HFF-Myc (cell line): ENCODE measurements at regions not wholly inside any gene's neighbourhood (a gene's known extent, or its start where the extent isn't known, plus 50 kb on each side); places are given as distances from the start of the nearest gene placed in this dataset.

Experiments
- DNase-seq: peaks from one replicate; pipeline ENCODE4 v3.0.0-alpha.2; 2011; ENCODE audit warnings: low read depth; ENCODE audit errors: extremely low read depth
- H3K4me3 ChIP-seq: replicated peaks from 2 replicates; pipeline ENCODE4 v1.5.1; 2011; ENCODE audit warnings: low read depth, mild to moderate bottlenecking, control low read depth, low read length
- TF ChIP-seq, protein P1 (sequence below): IDR thresholded peaks from 2 replicates; pipeline ENCODE4 v1.5.1; 2012; ENCODE audit warnings: mild to moderate bottlenecking, low read depth, low read length, control low read depth; ENCODE audit errors: missing control alignments

DNA sequence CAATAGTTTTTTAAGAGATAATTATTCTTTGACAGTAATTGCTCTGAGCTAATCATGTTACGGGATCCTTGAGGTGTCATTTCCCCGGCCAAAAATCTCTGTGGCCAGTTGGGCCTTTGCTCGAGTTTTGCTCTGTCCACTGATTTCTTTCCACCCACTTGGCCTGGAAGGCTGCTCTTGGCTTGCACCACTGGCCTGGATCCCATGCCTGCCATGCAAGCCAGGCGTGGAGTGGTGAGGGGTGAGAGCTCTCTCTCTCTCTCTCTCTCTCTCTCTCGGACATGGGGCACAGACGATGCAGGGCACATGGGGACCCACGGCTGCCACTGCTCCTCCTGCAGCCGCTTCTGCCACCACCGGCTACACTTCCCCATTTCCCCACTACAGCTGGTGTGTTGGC lies 853.0 kb upstream of the GCFC2 start:
- no peak overlapping the region for H3K4me3 ChIP-seq
- TF ChIP-seq, protein P1, sequence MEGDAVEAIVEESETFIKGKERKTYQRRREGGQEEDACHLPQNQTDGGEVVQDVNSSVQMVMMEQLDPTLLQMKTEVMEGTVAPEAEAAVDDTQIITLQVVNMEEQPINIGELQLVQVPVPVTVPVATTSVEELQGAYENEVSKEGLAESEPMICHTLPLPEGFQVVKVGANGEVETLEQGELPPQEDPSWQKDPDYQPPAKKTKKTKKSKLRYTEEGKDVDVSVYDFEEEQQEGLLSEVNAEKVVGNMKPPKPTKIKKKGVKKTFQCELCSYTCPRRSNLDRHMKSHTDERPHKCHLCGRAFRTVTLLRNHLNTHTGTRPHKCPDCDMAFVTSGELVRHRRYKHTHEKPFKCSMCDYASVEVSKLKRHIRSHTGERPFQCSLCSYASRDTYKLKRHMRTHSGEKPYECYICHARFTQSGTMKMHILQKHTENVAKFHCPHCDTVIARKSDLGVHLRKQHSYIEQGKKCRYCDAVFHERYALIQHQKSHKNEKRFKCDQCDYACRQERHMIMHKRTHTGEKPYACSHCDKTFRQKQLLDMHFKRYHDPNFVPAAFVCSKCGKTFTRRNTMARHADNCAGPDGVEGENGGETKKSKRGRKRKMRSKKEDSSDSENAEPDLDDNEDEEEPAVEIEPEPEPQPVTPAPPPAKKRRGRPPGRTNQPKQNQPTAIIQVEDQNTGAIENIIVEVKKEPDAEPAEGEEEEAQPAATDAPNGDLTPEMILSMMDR = no peak
- DNase-seq = no peak

DNA sequence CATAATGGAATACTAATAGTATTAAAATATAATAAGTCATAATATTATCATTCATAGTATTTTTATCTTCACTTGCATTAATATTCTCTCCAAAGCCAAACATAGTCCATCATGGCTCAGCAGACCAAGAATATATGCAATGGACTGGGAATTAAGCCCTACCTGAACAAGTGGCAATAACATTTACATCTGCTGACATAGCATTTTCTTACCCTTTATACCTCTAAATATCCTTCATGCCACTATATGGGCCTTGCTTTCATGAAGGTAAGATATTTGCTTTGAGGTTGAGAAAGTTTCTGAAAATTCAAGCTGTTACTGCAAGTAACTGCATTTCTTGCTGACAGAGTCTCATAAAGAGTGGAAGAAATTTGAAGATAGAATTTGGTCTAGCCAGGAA lies 847.4 kb upstream of the GCFC2 start:
- no peak for DNase-seq
- TF ChIP-seq, protein P1 = no peak
- no peak overlapping the region for H3K4me3 ChIP-seq

DNA sequence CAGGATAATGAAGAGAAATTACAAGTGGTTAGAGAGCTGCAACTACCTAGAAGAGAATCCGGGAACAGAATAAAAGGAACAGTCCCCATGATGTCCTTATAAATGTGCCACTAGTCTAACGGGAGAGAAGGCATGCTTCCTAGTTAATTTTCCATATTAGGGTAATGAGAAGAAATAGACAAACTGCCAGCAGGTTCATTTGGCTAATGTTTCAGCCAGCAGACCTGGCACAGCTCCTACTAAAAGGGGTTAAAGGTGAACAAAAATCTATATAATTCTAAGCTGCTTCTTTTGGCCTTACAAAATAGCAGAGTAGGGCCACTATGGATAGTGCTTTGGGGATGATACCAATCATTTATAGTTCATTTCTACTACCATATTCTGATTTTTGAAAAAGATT lies 845.3 kb upstream of the GCFC2 start:
- no peak overlapping the region for H3K4me3 ChIP-seq
- DNase-seq = no peak
- TF ChIP-seq, protein P1 = no peak

DNA sequence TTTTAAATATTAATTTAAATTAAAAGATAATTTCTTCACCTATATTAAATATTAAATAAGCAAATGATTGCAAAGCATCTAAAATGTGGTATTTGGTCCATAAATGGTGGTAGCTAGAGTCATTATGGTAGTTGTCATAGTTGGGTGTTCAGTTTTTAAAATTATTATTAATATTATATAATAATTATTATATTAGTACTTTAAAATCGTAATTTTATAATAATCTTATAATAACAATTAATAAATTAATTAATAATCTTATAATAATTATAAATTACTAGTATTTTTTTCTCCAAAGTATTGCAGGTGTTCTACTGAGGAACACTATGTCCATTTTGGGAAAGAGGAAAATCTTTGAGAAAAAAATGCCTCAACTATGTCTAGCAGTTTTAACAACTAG lies 835.5 kb upstream of the GCFC2 start:
- H3K4me3 ChIP-seq = no peak overlapping the region
- TF ChIP-seq, protein P1 = no peak

DNA sequence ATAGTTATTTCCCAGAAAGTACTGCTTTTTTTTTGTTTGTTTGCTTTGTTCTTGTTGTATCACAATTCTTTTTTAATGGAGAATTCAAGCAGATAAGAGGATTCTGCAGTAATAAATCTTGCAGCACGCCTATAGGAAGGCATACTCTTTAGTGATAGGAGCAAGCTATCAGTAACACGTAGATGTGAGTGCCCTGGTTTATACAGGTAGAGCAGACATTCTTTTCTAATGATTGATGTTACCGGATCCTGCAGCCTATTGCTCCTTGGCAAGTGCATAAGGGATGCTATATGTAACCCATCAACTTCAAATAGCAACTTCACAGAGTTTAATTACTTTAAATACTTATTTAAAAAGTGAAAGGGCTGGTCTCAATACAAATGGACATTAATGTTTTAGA lies 834.2 kb upstream of the GCFC2 start:
- no peak for DNase-seq
- no peak overlapping the region for H3K4me3 ChIP-seq
- TF ChIP-seq, protein P1 = no peak

More for the DNA sequence above, 835.5 kb upstream of the GCFC2 start:
- DNase-seq = no peak

DNA sequence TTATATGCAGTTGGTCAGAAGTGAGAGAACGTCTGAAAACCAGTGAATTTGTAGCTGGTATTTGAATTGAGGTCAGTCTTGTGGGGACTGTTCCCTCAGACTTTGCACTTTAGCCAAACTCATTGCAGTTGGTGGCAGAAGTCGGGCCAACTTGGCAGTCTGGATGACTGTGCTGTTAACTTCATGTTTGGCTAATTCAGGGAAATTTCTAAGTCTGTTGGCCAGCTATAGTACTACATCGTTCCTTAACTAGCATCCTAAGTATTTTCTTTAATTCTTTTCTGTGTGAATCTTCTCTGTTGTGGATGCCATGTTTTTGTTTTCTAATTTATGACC lies 806.8 kb upstream of the GCFC2 start:
- no peak overlapping the region for H3K4me3 ChIP-seq
- TF ChIP-seq, protein P1 = no peak
- no peak for DNase-seq

DNA sequence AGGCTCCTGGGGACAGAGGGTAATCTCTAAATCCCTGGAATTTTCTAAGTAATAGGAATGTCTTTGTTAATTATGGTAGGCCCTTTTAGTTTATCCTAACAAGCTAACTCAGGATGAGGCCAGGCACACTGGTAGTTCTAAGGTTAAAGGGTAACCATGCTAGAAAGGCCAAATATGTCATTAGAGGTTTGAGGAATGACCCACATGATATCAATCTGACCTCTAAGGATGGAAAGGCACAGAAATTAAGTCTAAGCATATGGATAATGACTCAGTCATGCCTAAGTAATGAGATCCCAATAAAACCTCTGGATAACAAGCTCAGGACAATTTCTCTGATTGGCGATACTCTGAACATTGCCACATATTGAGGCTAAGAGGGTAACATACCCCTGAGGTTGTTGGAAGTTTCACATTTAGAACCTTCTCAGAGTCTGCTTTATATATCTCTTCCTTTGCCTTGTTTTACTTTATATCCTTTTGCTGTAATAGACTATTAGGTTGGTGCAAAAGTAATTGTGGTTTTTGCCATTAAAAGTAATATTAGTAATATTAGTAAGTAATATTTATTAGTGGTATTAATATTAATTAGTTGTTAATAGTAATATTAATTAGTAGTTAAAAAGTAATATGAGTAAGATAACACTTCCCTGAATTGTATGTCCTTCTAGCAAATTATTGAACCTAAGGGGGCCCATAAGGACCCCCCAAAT lies 806.3 kb upstream of the GCFC2 start:
- no peak overlapping the region for H3K4me3 ChIP-seq
- DNase-seq = no peak
- TF ChIP-seq, protein P1 = no peak
